ENCODE measurements at regions not wholly inside any gene's neighbourhood (a gene's known extent, or its start where the extent isn't known, plus 50 kb on each side); places are given as distances from the start of the nearest gene placed in this dataset.

DNA sequence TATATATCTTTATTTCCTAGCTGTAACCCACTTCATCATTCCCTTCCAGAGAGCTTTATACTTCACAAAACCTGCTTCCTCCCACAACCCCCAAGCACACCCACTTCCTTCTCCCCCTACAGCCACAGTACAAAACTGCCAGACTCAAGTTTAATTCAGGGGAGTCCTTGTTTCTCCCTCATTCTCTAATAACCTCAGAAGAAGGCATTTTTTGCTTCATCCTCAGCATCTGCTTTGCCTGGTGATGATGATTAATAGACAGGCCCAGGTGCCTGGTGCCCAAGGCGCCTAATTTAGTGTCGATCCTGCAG, 414.3 kb downstream of the KIF16B start:
- TF ChIP-seq CTCF (IDR thresholded peaks at IDR 0.05): no peak
- TF ChIP-seq POLR2AphosphoS5 (IDR thresholded peaks at IDR 0.05): no peak
- TF ChIP-seq POLR2A (IDR thresholded peaks at IDR 0.05): no peak

Measured in gastroesophageal sphincter (tissue), 3 donors.